RWPE1 (cell line): ENCODE measurements at regions not wholly inside any gene's neighbourhood (a gene's known extent, or its start where the extent isn't known, plus 50 kb on each side); places are given as distances from the start of the nearest gene placed in this dataset.

ENCODE experiments used
- CTCF ChIA-PET: fragments of 350-600 bp; sonication (Branson Sonifier 250); formaldehyde crosslinking; extraction: SDS; loops from one replicate; lab custom pipeline; 2021; lab: Yijun Ruan, JAX
- POLR2A ChIA-PET: fragments of 400-600 bp; formaldehyde crosslinking; extraction: SDS; loops from one replicate; lab custom pipeline; 2020; ENCODE audit warnings: antibody characterized with exemption; ENCODE audit not compliant: low non-redundant PET; lab: Yijun Ruan, JAX
- DNase-seq: peaks from one replicate; pipeline ENCODE4 v3.0.0; 2012; ENCODE audit warnings: low spot score
- H3K27ac ChIP-seq: fragments of 450-650 bp; 2 replicates; pipeline ENCODE4 v1.5.1; 2017
- TF ChIP-seq, protein P1 (sequence below): fragments of 450-650 bp; conservative IDR thresholded peaks from 2 replicates; pipeline ENCODE4 v1.5.1; 2017; ENCODE audit warnings: low read depth, mild to moderate bottlenecking

- ChIA-PET CTCF (no interaction called here), POLR2A (no interaction called here)
- no peak for DNase-seq
- TF ChIP-seq, protein P1, sequence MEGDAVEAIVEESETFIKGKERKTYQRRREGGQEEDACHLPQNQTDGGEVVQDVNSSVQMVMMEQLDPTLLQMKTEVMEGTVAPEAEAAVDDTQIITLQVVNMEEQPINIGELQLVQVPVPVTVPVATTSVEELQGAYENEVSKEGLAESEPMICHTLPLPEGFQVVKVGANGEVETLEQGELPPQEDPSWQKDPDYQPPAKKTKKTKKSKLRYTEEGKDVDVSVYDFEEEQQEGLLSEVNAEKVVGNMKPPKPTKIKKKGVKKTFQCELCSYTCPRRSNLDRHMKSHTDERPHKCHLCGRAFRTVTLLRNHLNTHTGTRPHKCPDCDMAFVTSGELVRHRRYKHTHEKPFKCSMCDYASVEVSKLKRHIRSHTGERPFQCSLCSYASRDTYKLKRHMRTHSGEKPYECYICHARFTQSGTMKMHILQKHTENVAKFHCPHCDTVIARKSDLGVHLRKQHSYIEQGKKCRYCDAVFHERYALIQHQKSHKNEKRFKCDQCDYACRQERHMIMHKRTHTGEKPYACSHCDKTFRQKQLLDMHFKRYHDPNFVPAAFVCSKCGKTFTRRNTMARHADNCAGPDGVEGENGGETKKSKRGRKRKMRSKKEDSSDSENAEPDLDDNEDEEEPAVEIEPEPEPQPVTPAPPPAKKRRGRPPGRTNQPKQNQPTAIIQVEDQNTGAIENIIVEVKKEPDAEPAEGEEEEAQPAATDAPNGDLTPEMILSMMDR = no peak
- H3K27ac ChIP-seq = no peak overlapping the region
Measured at GRCh38 chr7:115883629-115884028, 146.9 kb downstream of the TFEC start.

DNA sequence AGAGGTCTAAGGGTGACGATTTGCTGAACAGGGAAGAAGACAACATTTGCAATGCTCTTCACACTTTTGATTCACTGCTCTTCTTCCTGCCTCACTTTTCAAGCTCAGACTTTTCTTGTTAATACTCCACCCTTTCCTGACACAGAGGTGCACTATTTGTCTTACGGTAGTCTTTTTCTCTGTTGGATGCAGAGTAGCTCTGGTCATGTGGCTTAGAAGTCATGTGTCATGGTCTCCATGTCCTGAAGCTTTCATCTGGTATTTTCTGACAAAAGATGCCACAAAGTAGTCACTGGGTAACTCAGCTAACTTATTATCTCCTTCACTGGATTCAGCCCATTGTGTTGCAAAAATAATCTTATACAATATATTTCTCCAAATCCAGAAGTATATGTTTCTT, 149.1 kb downstream of the TFEC start:
- TF ChIP-seq, protein P1 = no peak
- no peak for DNase-seq
- ChIA-PET POLR2A (no interaction called here), CTCF (no interaction called here)
- H3K27ac ChIP-seq = no peak overlapping the region

- DNase-seq = no peak
Measured at GRCh38 chr7:115879171-115879570, 151.4 kb downstream of the TFEC start.

GRCh38 chr7:115869801-115870200, 160.8 kb downstream of the TFEC start:
- ChIA-PET POLR2A (no interaction called here), CTCF (no interaction called here)
- DNase-seq = no peak
- H3K27ac ChIP-seq = no peak overlapping the region
- TF ChIP-seq, protein P1 = no peak

More at GRCh38 chr7:115879171-115879570, 151.4 kb downstream of the TFEC start:
- ChIA-PET CTCF (interaction anchor here (0.6 kb wide), 1 partner anchor 31 kb away, joined by 4 read pairs; no protein-coding TSS in a partner anchor), POLR2A (no interaction called here)
- H3K27ac ChIP-seq = no peak overlapping the region
- TF ChIP-seq, protein P1 = no peak

DNA sequence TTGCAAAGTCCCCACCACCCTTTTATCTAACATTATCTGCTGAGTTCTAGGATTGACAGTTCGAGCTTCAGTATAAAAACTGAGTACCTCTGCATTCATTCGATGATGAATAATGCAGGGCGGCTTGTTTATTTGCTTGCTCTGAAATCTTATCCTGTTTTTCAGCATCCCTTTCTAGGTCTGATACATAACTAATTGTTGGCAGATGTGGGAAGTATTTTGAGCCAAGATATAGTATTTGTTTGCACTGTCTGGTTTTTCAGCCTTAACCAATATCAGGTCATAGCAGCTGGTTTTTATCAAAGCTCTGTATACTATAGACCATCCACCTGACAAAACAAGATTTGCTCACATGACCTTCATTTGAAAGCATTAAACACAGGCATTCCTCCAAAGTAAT, 161.4 kb downstream of the TFEC start:
- no peak overlapping the region for H3K27ac ChIP-seq
- no peak for DNase-seq
- ChIA-PET POLR2A (no interaction called here), CTCF (no interaction called here)
- TF ChIP-seq, protein P1 = no peak

GRCh38 chr7:115868369-115868768, 162.2 kb downstream of the TFEC start:
- POLR2A ChIA-PET = no interaction called here
- CTCF ChIA-PET = interaction anchor here (0.6 kb wide), 1 partner anchor 1776 kb away, joined by 3 read pairs; no protein-coding TSS in a partner anchor
- no peak for DNase-seq
- TF ChIP-seq, protein P1 = no peak
- no peak overlapping the region for H3K27ac ChIP-seq
